K562 (cell line): ENCODE measurements at regions not wholly inside any gene's neighbourhood (a gene's known extent, or its start where the extent isn't known, plus 50 kb on each side); places are given as distances from the start of the nearest gene placed in this dataset.

Source experiments
- ATAC-seq: fragments of 200-7000 bp; cut with Tn5 transposase; 3 replicates; pipeline ENCODE4 v1.9.1; 2020; ENCODE audit warnings: moderate library complexity
- BruUV-seq: library from RNA; stranded (reverse); fragments of 400-500 nt; replicated peaks from 2 replicates; lab custom pipeline; 2021; lab: Mats Ljungman, UMichigan
- CTCF ChIA-PET: fragments of 300-600 bp; formaldehyde crosslinking; extraction: SDS; loops from one replicate; lab custom pipeline; 2021; ENCODE audit warnings: low intra/inter-chr PET ratio; lab: Yijun Ruan, JAX
- POLR2A ChIA-PET: fragments of 300-600, 350-650 bp; sonication (Branson Sonifier 250); formaldehyde crosslinking; extraction: SDS; loops from one replicate; lab custom pipeline; 2021; ENCODE audit warnings: antibody characterized with exemption, inconsistent platforms; lab: Yijun Ruan, JAX
- DNase-seq, 4 experiments: peaks; one replicate each; pipeline versions ENCODE4 v3.0.0 to v3.0.0-alpha.2; 2011 to 2018; ENCODE audit warnings: low spot score in 3 of 4, mixed read lengths in 3 of 4; ENCODE audit errors: extremely low read depth in 1 of 4
- FAIRE-seq: peaks from 2 replicates; lab custom pipeline; 2011; peaks lifted over from hg19 to GRCh38; lab: Jason Lieb, UNC
- H2AFZ ChIP-seq: 2 replicates; pipeline ENCODE4 v1.6.0; 2011; ENCODE audit warnings: low read depth, low read length, control low read depth, inconsistent platforms
- H3K27ac ChIP-seq: fragments of 200-600 bp; 3 replicates; pipeline ENCODE4 v1.8.0; 2011; ENCODE audit warnings: low read depth, mild to moderate bottlenecking, control low read depth, inconsistent platforms, low read length, moderate library complexity, mixed read lengths; ENCODE audit errors: extremely low read depth
- H3K27me3 ChIP-seq, 2 experiments: fragments of 300-600 bp in 1 of 2; 2 replicates in 1 of 2; 3 replicates in 1 of 2; pipeline versions ENCODE4 v1.6.0 to v1.8.0; 2011; ENCODE audit warnings: inconsistent platforms in 2 of 2, low read length in 2 of 2, mild to moderate bottlenecking in 1 of 2, mixed read lengths in 1 of 2, moderate library complexity in 1 of 2; ENCODE audit not compliant: control insufficient read depth in 2 of 2, insufficient read depth in 2 of 2
- H3K36me3 ChIP-seq: fragments of 300-600 bp; 3 replicates; pipeline ENCODE4 v1.8.0; 2011; ENCODE audit warnings: mild to moderate bottlenecking, low read length, inconsistent platforms; ENCODE audit not compliant: control insufficient read depth, insufficient read depth
- H3K4me1 ChIP-seq, 2 experiments: fragments of 200-600 bp in 1 of 2; replicated peaks in 1 of 2; 2 replicates in 1 of 2; 3 replicates in 1 of 2; pipeline versions ENCODE4 v1.5.1 to v1.8.0; 2011; ENCODE audit warnings: inconsistent platforms in 2 of 2, low read length in 2 of 2, mild to moderate bottlenecking in 1 of 2, mixed read lengths in 1 of 2, moderate library complexity in 1 of 2; ENCODE audit not compliant: control insufficient read depth in 2 of 2, insufficient read depth in 2 of 2
- H3K4me2 ChIP-seq: 2 replicates; pipeline ENCODE4 v1.6.1; 2011; ENCODE audit warnings: low read length, control low read depth, inconsistent platforms, mixed read lengths; ENCODE audit not compliant: insufficient read depth
- H3K4me3 ChIP-seq: fragments of 200-600 bp; sonication (generic), shearing (Covaris generic); 2 replicates; pipeline ENCODE4 v1.5.1; 2016; ENCODE audit warnings: control low read depth, inconsistent platforms
- H3K79me2 ChIP-seq: fragments of 200-600 bp; 3 replicates; pipeline ENCODE4 v1.8.0; 2011; ENCODE audit warnings: low read length, inconsistent platforms; ENCODE audit not compliant: control insufficient read depth, insufficient read depth
- H3K9ac ChIP-seq, 2 experiments: 2 replicates each; pipeline versions ENCODE4 v1.6.0 to v1.6.1; 2011; ENCODE audit warnings: low read depth in 2 of 2, low read length in 2 of 2, control low read depth in 1 of 2, inconsistent platforms in 1 of 2, mild to moderate bottlenecking in 1 of 2, mixed read lengths in 1 of 2; ENCODE audit not compliant: insufficient read depth in 1 of 2
- H3K9me1 ChIP-seq: one replicate; pipeline ENCODE4 v1.6.0; 2011; ENCODE audit warnings: inconsistent platforms, mild to moderate bottlenecking, low read length, moderate library complexity; ENCODE audit not compliant: control insufficient read depth, insufficient read depth
- H3K9me3 ChIP-seq: replicated peaks from 2 replicates; pipeline ENCODE4 v1.5.1; 2011; ENCODE audit warnings: low read depth, low read length, inconsistent platforms; ENCODE audit not compliant: control insufficient read depth, insufficient read depth
- H4K20me1 ChIP-seq: replicated peaks from 2 replicates; pipeline ENCODE4 v1.6.1; 2011; ENCODE audit warnings: low read length, inconsistent platforms, mixed read lengths; ENCODE audit not compliant: control insufficient read depth, insufficient read depth
- HMGN3 ChIP-seq: IDR thresholded peaks from 2 replicates; pipeline ENCODE4 v1.6.1; 2011; ENCODE audit warnings: borderline replicate concordance, low read depth, mild to moderate bottlenecking, mixed read lengths, low read length; ENCODE audit not compliant: insufficient read length; ENCODE audit errors: extremely low read depth
- JUND ChIP-seq, 2 experiments: IDR thresholded peaks; 2 replicates in 1 of 2; 3 replicates in 1 of 2; pipeline ENCODE4 v1.6.1; 2011; ENCODE audit warnings: borderline replicate concordance in 2 of 2, low read depth in 2 of 2, low read length in 2 of 2, improper control_type of control experiment in 1 of 2, missing biosample characterization in 1 of 2, missing genetic modification characterization in 1 of 2, missing genetic modification reagents in 1 of 2
- MAFG ChIP-seq: fragments of 450-650 bp; conservative IDR thresholded peaks from 2 replicates; pipeline ENCODE4 v1.6.1; 2016; ENCODE audit warnings: missing genetic modification characterization, missing compliant biosample characterization
- MEF2A ChIP-seq: IDR thresholded peaks from 2 replicates; pipeline ENCODE4 v1.6.1; 2011; ENCODE audit warnings: low read depth, mild to moderate bottlenecking, low read length, moderate library complexity; ENCODE audit not compliant: control insufficient read depth
- NRF1 ChIP-seq, 2 experiments: fragments of 450-650 bp; IDR thresholded peaks in 1 of 2; conservative IDR thresholded peaks in 1 of 2; 2 replicates each; pipeline ENCODE4 v1.6.1; 2014; ENCODE audit warnings: mild to moderate bottlenecking in 2 of 2
- RBM34 ChIP-seq: fragments of 200-400 bp; formaldehyde crosslinking; IDR thresholded peaks from 2 replicates; pipeline ENCODE4 v1.6.1; 2018; ENCODE audit warnings: low read length, borderline replicate concordance; ENCODE audit not compliant: insufficient read depth
- ZNF140 ChIP-seq: fragments of 250-450 bp; sonication (Bioruptor Pico); IDR thresholded peaks from 2 replicates; pipeline ENCODE4 v1.8.0; 2021; ENCODE audit warnings: moderate library complexity, mild to moderate bottlenecking, inconsistent platforms
- ZNF639 ChIP-seq, 2 experiments: fragments of 200-800 bp in 1 of 2; sonication (Bioruptor generic) in 1 of 2; sonication (generic) in 1 of 2; formaldehyde crosslinking in 1 of 2; IDR thresholded peaks in 1 of 2; conservative IDR thresholded peaks in 1 of 2; 2 replicates each; pipeline versions ENCODE4 v1.5.0 to v1.6.1; 2016 to 2020; ENCODE audit warnings: missing compliant biosample characterization in 1 of 2, missing genetic modification characterization in 1 of 2, missing genetic modification reagents in 1 of 2
- ZNF77 ChIP-seq: fragments of 250-450 bp; sonication (Bioruptor Pico); IDR thresholded peaks from 2 replicates; pipeline ENCODE4 v1.5.0; 2020
- WGBS: fragments of 100-300 bp; shearing (Covaris generic); methylation state at CpG from one replicate; pipeline ENCODE4 v1.1.6; 2016; ENCODE audit warnings: low coverage, mixed read lengths; ENCODE audit not compliant: insufficient coverage; ENCODE audit errors: missing lambda C conversion rate; 5-methylcytosine and 5-hydroxymethylcytosine counted together
- in situ Hi-C: fragments of 300-500 bp; cut with MboI; formaldehyde crosslinking; loops from 4 replicates; pipeline ENCODE4 v1.15.0; 2018; ENCODE audit warnings: inconsistent platforms, mixed read lengths
- intact Hi-C: fragments of 100-400 bp; cut with micrococcal nuclease; formaldehyde crosslinking; loops from 2 replicates; pipeline ENCODE4 v1.14.2; 2022

DNA sequence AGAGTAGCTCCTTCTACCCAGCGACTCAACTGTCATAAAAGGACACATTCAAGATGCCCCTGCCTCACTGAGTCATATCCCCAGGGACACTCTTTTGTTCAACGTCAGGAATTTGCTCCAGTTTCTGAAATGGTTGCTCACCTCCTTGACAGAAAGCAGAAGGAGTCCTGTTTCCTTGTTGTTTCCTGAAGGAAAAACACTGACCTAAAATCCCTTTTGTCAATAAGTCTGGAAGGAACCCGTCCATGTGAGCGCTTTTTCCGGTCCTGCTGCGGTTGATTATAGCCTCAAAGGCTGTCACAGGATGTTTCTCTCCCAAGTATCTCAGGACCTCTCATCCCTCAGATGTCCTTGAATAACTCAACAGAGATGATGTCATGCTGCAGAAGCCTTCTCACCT lies 113.6 kb upstream of the PLEKHG1 start:
- ChIA-PET CTCF (no interaction called here), POLR2A (interaction anchor here (0.7 kb wide), 1 partner anchor 54 kb away, joined by 3 read pairs; no protein-coding TSS in a partner anchor)
- Histone ChIP-seq H3K9me3 (no peaks in the 10 kb centered on the region), H2AFZ (no peak overlapping the region), H3K27me3 (peaks cover 14 to 36% of the 10 kb centered on the region in 2 experiments), H3K36me3 (no peaks in the 10 kb centered on the region), H4K20me1 (no peaks in the 10 kb centered on the region; the same call in 1 of the 2 replicates), H3K27ac (no peak overlapping the region), H3K9ac (no peak overlapping the region), H3K79me2 (no peaks in the 10 kb centered on the region), H3K4me3 (no peak overlapping the region), H3K4me2 (no peak overlapping the region), H3K9me1 (no peaks in the 10 kb centered on the region), H3K4me1 (no peaks in the 10 kb centered on the region)
- no peak for FAIRE-seq
- no peak for ATAC-seq
- BruUV-seq = no TSS peak
- WGBS = 0% methylated on average over 6 of the region's 6 CpGs
- in situ Hi-C loops (no loop called here), intact Hi-C loops (no loop called here)
- no peak for DNase-seq
- no peak for TF ChIP-seq ZNF77 (CRISPR knock-in tag)
- TF ChIP-seq MEF2A = no peak
- TF ChIP-seq JUND (IDR thresholded peaks at IDR 0.05; ENCODE audit: borderline replicate concordance, low read depth, low read length) = no peak
- TF ChIP-seq JUND (tag; IDR thresholded peaks at IDR 0.05; ENCODE audit: borderline replicate concordance, low read depth, low read length) = no peak
- TF ChIP-seq MAFG (tag) = no peak

DNA sequence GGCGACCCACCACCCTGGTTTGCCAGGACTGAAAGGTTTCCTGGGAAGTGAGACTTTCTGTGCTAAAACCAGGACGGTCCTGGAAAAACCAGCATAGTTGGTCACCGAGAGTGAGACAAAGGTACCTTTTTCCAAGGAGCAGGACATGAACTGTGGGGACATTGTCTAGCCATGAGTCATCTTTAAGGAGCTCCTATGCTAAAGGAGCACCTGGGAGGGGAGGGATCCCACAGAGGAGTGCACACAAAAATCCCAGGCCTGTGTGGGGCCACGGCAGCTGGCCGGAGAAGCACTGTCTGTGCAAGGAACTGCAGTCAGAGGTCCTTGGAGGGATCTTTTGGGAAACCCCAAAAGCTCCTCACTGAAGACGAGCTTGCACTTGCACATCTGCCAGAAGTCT lies 109.1 kb upstream of the PLEKHG1 start:
- H3K4me1 ChIP-seq = no peaks in the 10 kb centered on the region
- TF ChIP-seq ZNF140 (no peak), RBM34 (no peak), HMGN3 (no peak), NRF1 (conservative IDR thresholded peaks at IDR 0.05 in 1 of 2, IDR thresholded peaks at IDR 0.05 in 1 of 2) (no peak), ZNF639 (CRISPR knock-in tag; conservative IDR thresholded peaks at IDR 0.05 in 1 of 2, IDR thresholded peaks at IDR 0.05 in 1 of 2) (no peak)

More for the DNA sequence above, 109.1 kb upstream of the PLEKHG1 start:
- no peak for ATAC-seq
- Histone ChIP-seq H4K20me1 (no peaks in the 10 kb centered on the region; the same call in 1 of the 2 replicates), H2AFZ (no peak overlapping the region), H3K79me2 (no peaks in the 10 kb centered on the region), H3K9ac (no peak overlapping the region), H3K36me3 (no peaks in the 10 kb centered on the region), H3K4me3 (no peak overlapping the region), H3K4me2 (no peak overlapping the region), H3K9me1 (no peaks in the 10 kb centered on the region), H3K9me3 (no peaks in the 10 kb centered on the region), H3K27me3 (peaks cover 14 to 33% of the 10 kb centered on the region in 2 experiments), H3K27ac (no peak overlapping the region)
- no peak for DNase-seq
- FAIRE-seq = no peak
- BruUV-seq = no TSS peak
- ChIA-PET POLR2A (interaction anchor here (1.0 kb wide), 1 partner anchor 45 kb away, joined by 3 read pairs; no protein-coding TSS in a partner anchor), CTCF (no interaction called here)
- intact Hi-C loops (no loop called here), in situ Hi-C loops (no loop called here)
- under 1% methylated on average over 6 of the region's 6 CpGs for WGBS
